ENCODE measurements at regions not wholly inside any gene's neighbourhood (a gene's known extent, or its start where the extent isn't known, plus 50 kb on each side); places are given as distances from the start of the nearest gene placed in this dataset.

- no peak for TF ChIP-seq CTCF (conservative IDR thresholded peaks at IDR 0.05)
- H3K27ac ChIP-seq = no peak overlapping the region
Measured at GRCh38 chr15:72966641-72967040, 85.6 kb upstream of the NEO1 start.

GRCh38 chr15:72965671-72966070, 86.6 kb upstream of the NEO1 start:
- no peak for TF ChIP-seq CTCF (conservative IDR thresholded peaks at IDR 0.05)
- no peak overlapping the region for H3K27ac ChIP-seq

- H3K27ac ChIP-seq = no peak overlapping the region
- TF ChIP-seq CTCF (conservative IDR thresholded peaks at IDR 0.05) = no peak
Measured at GRCh38 chr15:72964542-72964941, 87.7 kb upstream of the NEO1 start.

- no peak for TF ChIP-seq CTCF (conservative IDR thresholded peaks at IDR 0.05)
- H3K27ac ChIP-seq = no peak overlapping the region
Measured at GRCh38 chr15:72964135-72964534, 88.1 kb upstream of the NEO1 start.

GRCh38 chr15:72962054-72962702, 90.1 kb upstream of the NEO1 start:
- H3K27ac ChIP-seq = no peak overlapping the region
- no peak for TF ChIP-seq CTCF (conservative IDR thresholded peaks at IDR 0.05)

- TF ChIP-seq CTCF (conservative IDR thresholded peaks at IDR 0.05) = no peak
- H3K27ac ChIP-seq = no peak overlapping the region
Measured at GRCh38 chr15:72961346-72961745, 90.9 kb upstream of the NEO1 start.

GRCh38 chr15:72958634-72959033, 93.6 kb upstream of the NEO1 start:
- H3K27ac ChIP-seq = no peak overlapping the region
- TF ChIP-seq CTCF (conservative IDR thresholded peaks at IDR 0.05) = no peak
